ENCODE measurements at regions not wholly inside any gene's neighbourhood (a gene's known extent, or its start where the extent isn't known, plus 50 kb on each side); places are given as distances from the start of the nearest gene placed in this dataset.

- Histone ChIP-seq H2BK15ac (replicated peaks; ENCODE audit: low read depth) (no peak overlapping the region), H3K18ac (ENCODE audit: low read length) (no peak overlapping the region), H2BK120ac (ENCODE audit: low read depth, low read length) (no peak overlapping the region), H2AK5ac (ENCODE audit: low read length) (no peak overlapping the region), H3K56ac (ENCODE audit: low read length) (no peak overlapping the region), H3K4ac (ENCODE audit: low read depth, low read length) (no peak overlapping the region), H3K79me2 (ENCODE audit: control insufficient read depth, insufficient read depth, low read length) (no peaks in the 10 kb centered on the region), H3K4me2 (ENCODE audit: low read length) (no peak overlapping the region), H3K4me1 (ENCODE audit: control insufficient read depth, low read depth, low read length) (no peaks in the 10 kb centered on the region), H3K23ac (ENCODE audit: low read length) (no peak overlapping the region), H2BK5ac (ENCODE audit: low read length) (no peak overlapping the region), H3K4me3 (ENCODE audit: low read length) (no peak overlapping the region), H3K9ac (ENCODE audit: low read length) (no peak overlapping the region), H4K5ac (ENCODE audit: low read length) (no peak overlapping the region), H3K27ac (ENCODE audit: low read depth, low read length) (no peak overlapping the region), H3K36me3 (ENCODE audit: control insufficient read depth, insufficient read depth, low read length) (no peaks in the 10 kb centered on the region), H4K8ac (ENCODE audit: low read depth, low read length) (no peak overlapping the region), H3K27me3 (ENCODE audit: insufficient read depth, low read length, poor library complexity) (no peaks in the 10 kb centered on the region), H3K79me1 (ENCODE audit: low read length) (no peaks in the 10 kb centered on the region)
- WGBS (ENCODE audit: extremely low coverage, insufficient coverage, low lambda C conversion rate) = no CpG with 5 or more reads among the region's 4 CpGs
- no peak for DNase-seq
Measured at GRCh38 chr17:54235571-54235970, 412.8 kb downstream of the KIF2B start.

- no CpG with 5 or more reads among the region's 5 CpGs for WGBS (ENCODE audit: extremely low coverage, insufficient coverage, low lambda C conversion rate)
- no peak overlapping the region for H2AK5ac ChIP-seq (ENCODE audit: low read length)
- H3K4me3 ChIP-seq (ENCODE audit: low read length) = no peak overlapping the region
Measured at GRCh38 chr17:54237911-54238515, 415.3 kb downstream of the KIF2B start.

DNA sequence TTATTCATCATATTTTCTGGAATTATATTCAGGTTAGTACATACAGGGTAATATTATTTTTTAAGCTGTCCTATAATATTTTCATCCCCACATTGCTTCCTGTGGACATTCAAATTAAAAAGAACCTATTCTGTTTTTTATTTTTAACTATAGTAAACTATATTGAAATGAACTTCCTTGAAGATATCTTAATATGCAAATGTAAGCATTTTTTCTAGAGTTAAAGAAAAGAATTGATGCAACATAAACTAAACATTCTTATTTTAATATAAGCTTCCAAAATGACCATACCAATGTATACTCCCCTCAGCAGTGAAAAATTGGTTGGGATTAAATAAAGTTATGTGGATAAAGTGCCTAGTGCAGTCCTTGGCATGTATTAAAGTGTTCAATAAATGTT lies 416.6 kb downstream of the KIF2B start:
- H3K4me3 ChIP-seq (ENCODE audit: low read length) = no peak overlapping the region
- no peak overlapping the region for H3K4ac ChIP-seq (ENCODE audit: low read depth, low read length)
- H3K27me3 ChIP-seq (ENCODE audit: insufficient read depth, low read length, poor library complexity) = no peaks in the 10 kb centered on the region
- no peak overlapping the region for H3K9ac ChIP-seq (ENCODE audit: low read length)
- DNase-seq = no peak
- no peaks in the 10 kb centered on the region for H3K79me2 ChIP-seq (ENCODE audit: control insufficient read depth, insufficient read depth, low read length)
- no peak overlapping the region for H4K5ac ChIP-seq (ENCODE audit: low read length)
- H3K36me3 ChIP-seq (ENCODE audit: control insufficient read depth, insufficient read depth, low read length) = no peaks in the 10 kb centered on the region
- H3K18ac ChIP-seq (ENCODE audit: low read length) = no peak overlapping the region
- H3K4me2 ChIP-seq (ENCODE audit: low read length) = no peak overlapping the region
- H3K23ac ChIP-seq (ENCODE audit: low read length) = no peak overlapping the region
- no peaks in the 10 kb centered on the region for H3K4me1 ChIP-seq (ENCODE audit: control insufficient read depth, low read depth, low read length)
- H4K8ac ChIP-seq (ENCODE audit: low read depth, low read length) = no peak overlapping the region
- H2BK5ac ChIP-seq (ENCODE audit: low read length) = no peak overlapping the region
- H3K27ac ChIP-seq (ENCODE audit: low read depth, low read length) = no peak overlapping the region
- no peak overlapping the region for H2AK5ac ChIP-seq (ENCODE audit: low read length)
- no peaks in the 10 kb centered on the region for H3K79me1 ChIP-seq (ENCODE audit: low read length)
- H2BK15ac ChIP-seq (replicated peaks; ENCODE audit: low read depth) = no peak overlapping the region
- H3K56ac ChIP-seq (ENCODE audit: low read length) = no peak overlapping the region
- H2BK120ac ChIP-seq (ENCODE audit: low read depth, low read length) = no peak overlapping the region

More at GRCh38 chr17:54237911-54238515, 415.3 kb downstream of the KIF2B start:
- H4K5ac ChIP-seq (ENCODE audit: low read length) = no peak overlapping the region
- H3K36me3 ChIP-seq (ENCODE audit: control insufficient read depth, insufficient read depth, low read length) = no peaks in the 10 kb centered on the region
- H3K79me2 ChIP-seq (ENCODE audit: control insufficient read depth, insufficient read depth, low read length) = no peaks in the 10 kb centered on the region
- no peak overlapping the region for H3K23ac ChIP-seq (ENCODE audit: low read length)
- H2BK120ac ChIP-seq (ENCODE audit: low read depth, low read length) = no peak overlapping the region
- H3K4me1 ChIP-seq (ENCODE audit: control insufficient read depth, low read depth, low read length) = no peaks in the 10 kb centered on the region
- DNase-seq = no peak
- no peak overlapping the region for H2BK5ac ChIP-seq (ENCODE audit: low read length)
- no peak overlapping the region for H2BK15ac ChIP-seq (replicated peaks; ENCODE audit: low read depth)
- H3K79me1 ChIP-seq (ENCODE audit: low read length) = no peaks in the 10 kb centered on the region
- no peaks in the 10 kb centered on the region for H3K27me3 ChIP-seq (ENCODE audit: insufficient read depth, low read length, poor library complexity)
- no peak overlapping the region for H3K4me2 ChIP-seq (ENCODE audit: low read length)
- no peak overlapping the region for H3K18ac ChIP-seq (ENCODE audit: low read length)
- no peak overlapping the region for H3K4ac ChIP-seq (ENCODE audit: low read depth, low read length)
- no peak overlapping the region for H4K8ac ChIP-seq (ENCODE audit: low read depth, low read length)
- H3K56ac ChIP-seq (ENCODE audit: low read length) = no peak overlapping the region
- no peak overlapping the region for H3K27ac ChIP-seq (ENCODE audit: low read depth, low read length)
- no peak overlapping the region for H3K9ac ChIP-seq (ENCODE audit: low read length)

DNA sequence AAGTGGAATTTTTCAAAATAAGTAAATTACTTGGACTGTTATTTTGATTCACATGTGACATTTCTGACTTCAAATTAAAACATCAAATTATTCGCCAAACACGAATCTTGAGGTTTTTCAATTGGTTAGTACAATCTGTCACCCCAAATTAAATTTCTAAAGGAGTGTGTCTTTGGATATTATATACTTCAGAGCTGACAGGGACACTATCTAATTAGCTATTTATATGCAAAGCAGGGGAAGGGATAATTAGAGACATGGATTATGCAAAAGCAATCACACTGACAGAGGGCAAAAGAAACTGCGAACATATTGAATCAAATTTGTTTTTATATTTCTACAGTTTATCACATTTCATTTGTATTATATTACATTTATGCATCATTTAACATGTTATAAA lies 433.0 kb downstream of the KIF2B start:
- no peaks in the 10 kb centered on the region for H3K79me2 ChIP-seq (ENCODE audit: control insufficient read depth, insufficient read depth, low read length)
- H3K56ac ChIP-seq (ENCODE audit: low read length) = no peak overlapping the region
- WGBS (ENCODE audit: extremely low coverage, insufficient coverage, low lambda C conversion rate) = no CpG with 5 or more reads among the region's 3 CpGs
- H3K79me1 ChIP-seq (ENCODE audit: low read length) = no peaks in the 10 kb centered on the region
- no peak overlapping the region for H3K9ac ChIP-seq (ENCODE audit: low read length)
- H3K4ac ChIP-seq (ENCODE audit: low read depth, low read length) = no peak overlapping the region
- H2BK5ac ChIP-seq (ENCODE audit: low read length) = no peak overlapping the region
- no peak overlapping the region for H3K27ac ChIP-seq (ENCODE audit: low read depth, low read length)
- no peak overlapping the region for H3K18ac ChIP-seq (ENCODE audit: low read length)
- H2BK15ac ChIP-seq (replicated peaks; ENCODE audit: low read depth) = no peak overlapping the region
- no peak overlapping the region for H2BK120ac ChIP-seq (ENCODE audit: low read depth, low read length)
- DNase-seq = no peak
- H3K23ac ChIP-seq (ENCODE audit: low read length) = no peak overlapping the region
- no peak overlapping the region for H2AK5ac ChIP-seq (ENCODE audit: low read length)
- no peak overlapping the region for H4K5ac ChIP-seq (ENCODE audit: low read length)
- no peaks in the 10 kb centered on the region for H3K36me3 ChIP-seq (ENCODE audit: control insufficient read depth, insufficient read depth, low read length)
- no peak overlapping the region for H3K4me2 ChIP-seq (ENCODE audit: low read length)
- no peak overlapping the region for H4K8ac ChIP-seq (ENCODE audit: low read depth, low read length)
- no peak overlapping the region for H3K4me3 ChIP-seq (ENCODE audit: low read length)
- H3K27me3 ChIP-seq (ENCODE audit: insufficient read depth, low read length, poor library complexity) = no peaks in the 10 kb centered on the region
- H3K4me1 ChIP-seq (ENCODE audit: control insufficient read depth, low read depth, low read length) = peaks cover 3% of the 10 kb centered on the region

- peaks cover 3% of the 10 kb centered on the region for H3K4me1 ChIP-seq (ENCODE audit: control insufficient read depth, low read depth, low read length)
- no peak overlapping the region for H2BK5ac ChIP-seq (ENCODE audit: low read length)
- no peak overlapping the region for H3K27ac ChIP-seq (ENCODE audit: low read depth, low read length)
- no peak overlapping the region for H3K23ac ChIP-seq (ENCODE audit: low read length)
- no peak overlapping the region for H2AK5ac ChIP-seq (ENCODE audit: low read length)
- no peaks in the 10 kb centered on the region for H3K79me1 ChIP-seq (ENCODE audit: low read length)
- no peak overlapping the region for H4K8ac ChIP-seq (ENCODE audit: low read depth, low read length)
- H2BK15ac ChIP-seq (replicated peaks; ENCODE audit: low read depth) = no peak overlapping the region
- no peak overlapping the region for H3K18ac ChIP-seq (ENCODE audit: low read length)
- H3K56ac ChIP-seq (ENCODE audit: low read length) = no peak overlapping the region
- H3K27me3 ChIP-seq (ENCODE audit: insufficient read depth, low read length, poor library complexity) = no peaks in the 10 kb centered on the region
- no peaks in the 10 kb centered on the region for H3K36me3 ChIP-seq (ENCODE audit: control insufficient read depth, insufficient read depth, low read length)
- no peak overlapping the region for H3K4me3 ChIP-seq (ENCODE audit: low read length)
- H3K79me2 ChIP-seq (ENCODE audit: control insufficient read depth, insufficient read depth, low read length) = no peaks in the 10 kb centered on the region
- no peak overlapping the region for H2BK120ac ChIP-seq (ENCODE audit: low read depth, low read length)
- peak; percentile 32 for DNase-seq
- no CpG with 5 or more reads among the region's 4 CpGs for WGBS (ENCODE audit: extremely low coverage, insufficient coverage, low lambda C conversion rate)
- no peak overlapping the region for H3K4ac ChIP-seq (ENCODE audit: low read depth, low read length)
- H3K9ac ChIP-seq (ENCODE audit: low read length) = no peak overlapping the region
- H3K4me2 ChIP-seq (ENCODE audit: low read length) = no peak overlapping the region
- H4K5ac ChIP-seq (ENCODE audit: low read length) = no peak overlapping the region
Measured at GRCh38 chr17:54256401-54256929, 433.7 kb downstream of the KIF2B start.

DNA sequence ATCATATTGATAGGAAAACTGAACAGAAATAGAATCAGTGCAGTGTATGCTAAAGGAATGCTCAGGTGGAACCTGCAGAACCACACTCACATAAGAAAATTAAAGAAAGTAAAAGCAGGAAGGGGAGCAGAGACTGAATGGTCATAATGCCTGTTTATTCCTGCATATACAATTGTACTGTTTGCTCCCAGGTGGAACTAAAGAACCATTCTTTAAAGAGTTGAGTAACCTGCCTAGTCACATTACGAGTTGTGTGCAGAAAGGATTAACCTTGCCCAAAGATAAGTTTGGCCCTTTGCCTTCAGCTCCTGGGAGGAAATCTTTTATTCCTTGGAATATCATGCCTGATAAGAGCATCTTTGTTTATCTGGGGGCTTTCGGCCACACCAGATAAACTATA lies 434.7 kb downstream of the KIF2B start:
- H3K23ac ChIP-seq (ENCODE audit: low read length) = no peak overlapping the region
- H3K4me3 ChIP-seq (ENCODE audit: low read length) = no peak overlapping the region
- H2BK120ac ChIP-seq (ENCODE audit: low read depth, low read length) = no peak overlapping the region
- H3K9ac ChIP-seq (ENCODE audit: low read length) = no peak overlapping the region
- H3K36me3 ChIP-seq (ENCODE audit: control insufficient read depth, insufficient read depth, low read length) = no peaks in the 10 kb centered on the region
- H3K4ac ChIP-seq (ENCODE audit: low read depth, low read length) = no peak overlapping the region
- H3K4me1 ChIP-seq (ENCODE audit: control insufficient read depth, low read depth, low read length) = peaks cover 3% of the 10 kb centered on the region
- DNase-seq = no peak
- H4K5ac ChIP-seq (ENCODE audit: low read length) = no peak overlapping the region
- H3K4me2 ChIP-seq (ENCODE audit: low read length) = no peak overlapping the region
- H2BK5ac ChIP-seq (ENCODE audit: low read length) = no peak overlapping the region
- no peak overlapping the region for H3K18ac ChIP-seq (ENCODE audit: low read length)
- H3K79me1 ChIP-seq (ENCODE audit: low read length) = no peaks in the 10 kb centered on the region
- H4K8ac ChIP-seq (ENCODE audit: low read depth, low read length) = no peak overlapping the region
- no peak overlapping the region for H2AK5ac ChIP-seq (ENCODE audit: low read length)
- H2BK15ac ChIP-seq (replicated peaks; ENCODE audit: low read depth) = no peak overlapping the region
- H3K79me2 ChIP-seq (ENCODE audit: control insufficient read depth, insufficient read depth, low read length) = no peaks in the 10 kb centered on the region
- H3K27ac ChIP-seq (ENCODE audit: low read depth, low read length) = no peak overlapping the region
- H3K56ac ChIP-seq (ENCODE audit: low read length) = no peak overlapping the region
- no peaks in the 10 kb centered on the region for H3K27me3 ChIP-seq (ENCODE audit: insufficient read depth, low read length, poor library complexity)
- WGBS (ENCODE audit: extremely low coverage, insufficient coverage, low lambda C conversion rate) = no CpG with 5 or more reads among the region's 2 CpGs
